ENCODE measurements at regions not wholly inside any gene's neighbourhood (a gene's known extent, or its start where the extent isn't known, plus 50 kb on each side); places are given as distances from the start of the nearest gene placed in this dataset.

GRCh38 chr3:707041-707440 lies 385.8 kb upstream of the CNTN6 start (continued):
- TF ChIP-seq NKRF (conservative IDR thresholded peaks at IDR 0.05) = no peak
- no peak for TF ChIP-seq TAF1 (IDR thresholded peaks at IDR 0.05; ENCODE audit: borderline replicate concordance, low read depth, low read length)

- in situ Hi-C loops (cut with MboI) (no loop called here), intact Hi-C loops (cut with micrococcal nuclease; ENCODE audit: unreplicated experiment) (no loop called here)
- ChIA-PET SMC1A (ENCODE audit: uncharacterized antibody, unreplicated experiment) (interaction anchor here (1.6 kb wide), 1 partner anchor 11 kb away, joined by 3 read pairs; no protein-coding TSS in a partner anchor), RAD21 (ENCODE audit: unreplicated experiment) (no interaction called here), CTCF (no interaction called here), POLR2A (no interaction called here)
- ATAC-seq (no peak), FAIRE-seq (no peak), DNase-seq (ENCODE audit: low read depth, low spot score) (no peak)
- H3K9ac ChIP-seq (ENCODE audit: control insufficient read depth, insufficient read depth, low read length) = no peak overlapping the region
- no peak overlapping the region for H3K4me3 ChIP-seq
- BruUV-seq (replicated peaks) = no TSS peak
- H3K9me3 ChIP-seq (replicated peaks; ENCODE audit: control insufficient read depth, insufficient read depth, low read length) = no peaks in the 10 kb centered on the region
- H4K20me1 ChIP-seq (ENCODE audit: control insufficient read depth, insufficient read depth) = no peaks in the 10 kb centered on the region
- H3K79me2 ChIP-seq (ENCODE audit: control insufficient read depth, insufficient read depth, low read length) = no peaks in the 10 kb centered on the region
- 8% methylated on average over 5 of the region's 5 CpGs for WGBS (ENCODE audit: insufficient coverage, insufficient replicate concordance, low lambda C conversion rate, missing lambda C conversion rate)
- H3K36me3 ChIP-seq (ENCODE audit: control insufficient read depth in 2 of 2, insufficient read depth in 2 of 2, low read length in 1 of 2) = no peaks in the 10 kb centered on the region
- H2AFZ ChIP-seq (ENCODE audit: control insufficient read depth, low read depth, low read length) = no peak overlapping the region
- no peaks in the 10 kb centered on the region for H3K4me1 ChIP-seq (ENCODE audit: control insufficient read depth, insufficient read depth, low read length)
- H3K4me2 ChIP-seq (ENCODE audit: control insufficient read depth, insufficient read depth) = no peak overlapping the region
- no peak overlapping the region for H3K27ac ChIP-seq (ENCODE audit: control insufficient read depth, insufficient read depth)
- H3K27me3 ChIP-seq (replicated peaks in 1 of 2; ENCODE audit: control insufficient read depth in 2 of 2, insufficient read depth in 2 of 2, low read length in 1 of 2) = no peaks in the 10 kb centered on the region
- TF ChIP-seq FOXM1 (IDR thresholded peaks at IDR 0.05; ENCODE audit: low read depth, low read length) = no peak
- no peak for TF ChIP-seq POU2F2 (IDR thresholded peaks at IDR 0.05; ENCODE audit: borderline replicate concordance, low read depth, low read length)
- TF ChIP-seq YY1 (IDR thresholded peaks at IDR 0.05; ENCODE audit: low read depth, low read length) = no peak
- TF ChIP-seq IKZF2 (IDR thresholded peaks at IDR 0.05) = no peak
- no peak for TF ChIP-seq ZNF592 (IDR thresholded peaks at IDR 0.05)
- TF ChIP-seq MYB (IDR thresholded peaks at IDR 0.05; ENCODE audit: borderline replicate concordance, low read depth, low read length) = no peak
- no peak for TF ChIP-seq BACH1 (IDR thresholded peaks at IDR 0.05; ENCODE audit: borderline replicate concordance)
- no peak for TF ChIP-seq CREM (IDR thresholded peaks at IDR 0.05; ENCODE audit: low read depth)
- no peak for TF ChIP-seq ZBTB33 (IDR thresholded peaks at IDR 0.05)
- TF ChIP-seq WRNIP1 (IDR thresholded peaks at IDR 0.05; ENCODE audit: borderline replicate concordance, low read depth, low read length) = no peak
- no peak for TF ChIP-seq BMI1 (IDR thresholded peaks at IDR 0.05; ENCODE audit: borderline replicate concordance)
- no peak for TF ChIP-seq MLLT1 (IDR thresholded peaks at IDR 0.05)
These were observed 379.7 kb upstream of the CNTN6 start for GRCh38 chr3:713006-713621.

All from GM12878 (cell line).